SK-N-SH (cell line): ENCODE measurements at regions not wholly inside any gene's neighbourhood (a gene's known extent, or its start where the extent isn't known, plus 50 kb on each side); places are given as distances from the start of the nearest gene placed in this dataset.

Experiments used
- CTCF ChIA-PET: fragments of 300-600, 350-600 bp; formaldehyde crosslinking; extraction: SDS; loops from one replicate; lab custom pipeline; 2021; lab: Yijun Ruan, JAX
- POLR2A ChIA-PET: fragments of 350-600 bp; sonication (Branson Sonifier 250); formaldehyde crosslinking; extraction: SDS; loops from one replicate; lab custom pipeline; 2020; ENCODE audit warnings: antibody characterized with exemption, inconsistent platforms; lab: Yijun Ruan, JAX
- DNase-seq: peaks from one replicate; pipeline ENCODE4 v3.0.0; 2012
- H2AFZ ChIP-seq: fragments of 200-600 bp; sonication (generic); 2 replicates; pipeline ENCODE4 v1.8.1; 2016; ENCODE audit warnings: antibody characterized with exemption, mild to moderate bottlenecking, low read depth
- H3F3A ChIP-seq: fragments of 200-600 bp; sonication (generic); replicated peaks from 2 replicates; pipeline ENCODE3; 2016; ENCODE audit warnings: antibody characterized with exemption, mild to moderate bottlenecking; ENCODE audit not compliant: insufficient read depth
- H3K27ac ChIP-seq, 2 experiments: fragments of 200-500 bp in 1 of 2; fragments of 200-600 bp in 1 of 2; sonication (Bioruptor generic) in 1 of 2; sonication (generic), shearing (Covaris generic) in 1 of 2; 2 replicates each; pipeline versions ENCODE4 v1.5.1 to v1.6.1; 2014 to 2016; ENCODE audit warnings: low read depth in 2 of 2, inconsistent platforms in 1 of 2, low read length in 1 of 2, mild to moderate bottlenecking in 1 of 2, mixed read lengths in 1 of 2
- H3K27me3 ChIP-seq: fragments of 200-600 bp; sonication (generic), shearing (Covaris generic); 2 replicates; pipeline ENCODE4 v1.6.1; 2016; ENCODE audit warnings: mixed run types; ENCODE audit not compliant: insufficient read depth
- H3K36me3 ChIP-seq, 2 experiments: fragments of 200-500 bp in 1 of 2; fragments of 200-600 bp in 1 of 2; sonication (Bioruptor generic) in 1 of 2; sonication (generic) in 1 of 2; replicated peaks in 1 of 2; 2 replicates each; pipeline versions ENCODE3 to v1.5.1; 2014 to 2016; ENCODE audit warnings: low read length in 1 of 2, mild to moderate bottlenecking in 1 of 2; ENCODE audit not compliant: insufficient read depth in 2 of 2, control insufficient read depth in 1 of 2
- H3K4me1 ChIP-seq, 2 experiments: fragments of 200-500 bp in 1 of 2; fragments of 200-600 bp in 1 of 2; sonication (Bioruptor generic) in 1 of 2; sonication (generic), shearing (Covaris generic) in 1 of 2; 2 replicates each; pipeline versions ENCODE4 v1.5.1 to v1.6.1; 2014 to 2016; ENCODE audit warnings: low read depth in 1 of 2, low read length in 1 of 2, mixed run types in 1 of 2; ENCODE audit not compliant: insufficient read depth in 2 of 2, control insufficient read depth in 1 of 2
- H3K4me2 ChIP-seq: fragments of 200-600 bp; sonication (generic), shearing (Covaris generic); 2 replicates; pipeline ENCODE4 v1.6.1; 2017; ENCODE audit warnings: mixed run types
- H3K4me3 ChIP-seq, 2 experiments: fragments of 200-500 bp in 1 of 2; fragments of 200-600 bp in 1 of 2; sonication (Bioruptor generic) in 1 of 2; sonication (generic), shearing (Covaris generic) in 1 of 2; 2 replicates each; pipeline versions ENCODE4 v1.5.1 to v1.8.1; 2014 to 2016; ENCODE audit warnings: low read depth in 2 of 2, inconsistent platforms in 1 of 2, low read length in 1 of 2, mild to moderate bottlenecking in 1 of 2, mixed read lengths in 1 of 2, moderate library complexity in 1 of 2
- H3K79me2 ChIP-seq: fragments of 200-600 bp; sonication (generic); 2 replicates; pipeline ENCODE4 v1.8.1; 2017; ENCODE audit warnings: mild to moderate bottlenecking; ENCODE audit not compliant: insufficient read depth
- H3K9ac ChIP-seq: fragments of 200-600 bp; sonication (generic); 2 replicates; pipeline ENCODE4 v1.6.1; 2017; ENCODE audit warnings: mixed run types
- H3K9me2 ChIP-seq: fragments of 200-600 bp; sonication (generic); 2 replicates; pipeline ENCODE4 v1.6.1; 2017; ENCODE audit warnings: mixed run types
- H3K9me3 ChIP-seq: fragments of 200-600 bp; sonication (generic); 2 replicates; pipeline ENCODE4 v1.6.1; 2017; ENCODE audit warnings: mixed run types, mild to moderate bottlenecking, moderate library complexity
- H4K20me1 ChIP-seq: fragments of 200-600 bp; sonication (generic); 2 replicates; pipeline ENCODE4 v1.6.1; 2017; ENCODE audit warnings: mild to moderate bottlenecking, mixed run types; ENCODE audit not compliant: insufficient read depth
- CHD2 ChIP-seq: fragments of 150-350 bp; IDR thresholded peaks from 2 replicates; pipeline ENCODE4 v1.6.1; 2018; ENCODE audit warnings: low read length; ENCODE audit not compliant: partially characterized antibody
- CTCF ChIP-seq: fragments of 200-600 bp; sonication (generic); IDR thresholded peaks from 2 replicates; pipeline ENCODE4 v1.6.1; 2017; ENCODE audit warnings: antibody characterized with exemption, mild to moderate bottlenecking, moderate library complexity
- EP300 ChIP-seq, 2 experiments: IDR thresholded peaks; 2 replicates each; pipeline versions ENCODE4 v1.4.0 to v1.6.1; 2012; ENCODE audit warnings: borderline replicate concordance in 1 of 2, low read depth in 1 of 2, low read length in 1 of 2
- FOSL2 ChIP-seq: IDR thresholded peaks from 2 replicates; pipeline ENCODE4 v1.4.0; 2012; ENCODE audit warnings: low read depth, mild to moderate bottlenecking, moderate library complexity, borderline replicate concordance
- FOXM1 ChIP-seq: IDR thresholded peaks from 2 replicates; pipeline ENCODE4 v1.4.0; 2012; ENCODE audit warnings: low read depth, mild to moderate bottlenecking
- GABPA ChIP-seq: IDR thresholded peaks from 2 replicates; pipeline ENCODE4 v1.4.0; 2012; ENCODE audit warnings: low read depth, mild to moderate bottlenecking
- GATA2 ChIP-seq: sonication (generic); formaldehyde crosslinking; IDR thresholded peaks from 2 replicates; pipeline ENCODE4 v1.5.0; 2020; ENCODE audit warnings: mild to moderate bottlenecking, missing genetic modification reagents
- IRF3 ChIP-seq: fragments of 150-350 bp; IDR thresholded peaks from 2 replicates; pipeline ENCODE4 v1.6.1; 2016; ENCODE audit warnings: mild to moderate bottlenecking, low read depth, low read length
- JUND ChIP-seq: IDR thresholded peaks from 2 replicates; pipeline ENCODE4 v1.4.0; 2012
- MEF2A ChIP-seq: IDR thresholded peaks from 2 replicates; pipeline ENCODE4 v1.4.0; 2012; ENCODE audit warnings: low read depth, borderline replicate concordance
- NFIC ChIP-seq: IDR thresholded peaks from 2 replicates; pipeline ENCODE4 v1.4.0; 2012; ENCODE audit warnings: borderline replicate concordance
- NRF1 ChIP-seq: IDR thresholded peaks from 2 replicates; pipeline ENCODE4 v1.6.1; 2012; ENCODE audit warnings: low read depth, mild to moderate bottlenecking, low read length
- PBX3 ChIP-seq: IDR thresholded peaks from 2 replicates; pipeline ENCODE4; 2012
- POLR2AphosphoS5 ChIP-seq: IDR thresholded peaks from 2 replicates; pipeline ENCODE4 v1.6.1; 2012; ENCODE audit warnings: low read depth, low read length
- RAD21 ChIP-seq: IDR thresholded peaks from 2 replicates; pipeline ENCODE4 v1.6.1; 2012; ENCODE audit warnings: mild to moderate bottlenecking, low read length
- RXRA ChIP-seq: IDR thresholded peaks from 2 replicates; pipeline ENCODE4 v1.4.0; 2012; ENCODE audit warnings: low read depth, mild to moderate bottlenecking, borderline replicate concordance
- SIN3A ChIP-seq: IDR thresholded peaks from 2 replicates; pipeline ENCODE4 v1.6.1; 2012; ENCODE audit warnings: low read depth, mild to moderate bottlenecking, low read length, moderate library complexity, borderline replicate concordance
- TAF1 ChIP-seq: IDR thresholded peaks from 2 replicates; pipeline ENCODE4 v1.6.1; 2012; ENCODE audit warnings: low read depth, mild to moderate bottlenecking, low read length, moderate library complexity, borderline replicate concordance
- TCF12 ChIP-seq: IDR thresholded peaks from 2 replicates; pipeline ENCODE4 v1.4.0; 2012
- TEAD4 ChIP-seq: IDR thresholded peaks from 2 replicates; pipeline ENCODE4 v1.4.0; 2012; ENCODE audit warnings: mild to moderate bottlenecking, borderline replicate concordance; ENCODE audit not compliant: insufficient read depth
- YY1 ChIP-seq: IDR thresholded peaks from 2 replicates; pipeline ENCODE4 v1.4.0; 2012; ENCODE audit warnings: low read depth, mild to moderate bottlenecking
- ZBTB33 ChIP-seq: IDR thresholded peaks from 2 replicates; pipeline ENCODE4 v1.4.0; 2012; ENCODE audit warnings: low read depth, borderline replicate concordance
- WGBS: methylation state at CpG from one replicate; pipeline ENCODE4 v1.1.6; 2017; ENCODE audit warnings: low lambda C conversion rate; 5-methylcytosine and 5-hydroxymethylcytosine counted together
- TF ChIP-seq, protein P1 (sequence below): IDR thresholded peaks from 2 replicates; pipeline ENCODE4 v1.4.0; 2012; ENCODE audit warnings: low read depth, borderline replicate concordance

- POLR2A ChIA-PET = no interaction called here
- no peaks in the 10 kb centered on the region for H4K20me1 ChIP-seq
- no peaks in the 10 kb centered on the region for H3K36me3 ChIP-seq
- peak overlapping the region; percentile 40; the same call in 1 of the 2 replicates for H3K4me2 ChIP-seq
- WGBS = 8% methylated on average over 3 of the region's 3 CpGs
- H3F3A ChIP-seq = peaks cover 12% of the 10 kb centered on the region
- H3K4me1 ChIP-seq = peaks cover 0 to 7% of the 10 kb centered on the region in 2 experiments; a peak in 1 of 4 replicates
- no peaks in the 10 kb centered on the region for H3K27me3 ChIP-seq
- no peak for DNase-seq
- H3K79me2 ChIP-seq = no peaks in the 10 kb centered on the region
- H2AFZ ChIP-seq = 0 out of 2 replicates have a peak overlapping the region, but pooled peaks have one; percentile 13
- no peaks in the 10 kb centered on the region for H3K9me2 ChIP-seq
- CTCF ChIA-PET = no interaction called here
- no peaks in the 10 kb centered on the region for H3K9me3 ChIP-seq
- H3K9ac ChIP-seq = peak overlapping the region; percentile 42; the same call in 1 of the 2 replicates
- no peak overlapping the region for H3K4me3 ChIP-seq
- H3K27ac ChIP-seq = peak overlapping the region; percentile 68 to 78; a peak in 3 of 4 replicates
- TF ChIP-seq TCF12 = peak; percentile 96
- no peak for TF ChIP-seq IRF3
- no peak for TF ChIP-seq TAF1
- peak; percentile 91 for TF ChIP-seq FOXM1
- TF ChIP-seq, protein P1, sequence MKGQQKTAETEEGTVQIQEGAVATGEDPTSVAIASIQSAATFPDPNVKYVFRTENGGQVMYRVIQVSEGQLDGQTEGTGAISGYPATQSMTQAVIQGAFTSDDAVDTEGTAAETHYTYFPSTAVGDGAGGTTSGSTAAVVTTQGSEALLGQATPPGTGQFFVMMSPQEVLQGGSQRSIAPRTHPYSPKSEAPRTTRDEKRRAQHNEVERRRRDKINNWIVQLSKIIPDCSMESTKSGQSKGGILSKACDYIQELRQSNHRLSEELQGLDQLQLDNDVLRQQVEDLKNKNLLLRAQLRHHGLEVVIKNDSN = no peak
- TF ChIP-seq NFIC = peak; percentile 75
- TF ChIP-seq YY1 = no peak
- no peak for TF ChIP-seq RAD21
- peak; percentile 41 to 98; a peak in 2 of 4 replicates for TF ChIP-seq EP300 (IDR thresholded peaks at IDR 0.05; ENCODE audit: borderline replicate concordance in 1 of 2, low read depth in 1 of 2, low read length in 1 of 2)
- no peak for TF ChIP-seq GABPA
- TF ChIP-seq GATA2 (CRISPR knock-in tag) = no peak
- peak; percentile 88 for TF ChIP-seq FOSL2
- TF ChIP-seq JUND = peak; percentile 92
- TF ChIP-seq PBX3 = peak; percentile 94
- no peak for TF ChIP-seq NRF1
- TF ChIP-seq RXRA = peak; percentile 78
- no peak for TF ChIP-seq SIN3A
- peak; percentile 66; the same call in 1 of the 2 replicates for TF ChIP-seq POLR2AphosphoS5
- TF ChIP-seq CTCF = no peak
- peak; percentile 91 for TF ChIP-seq TEAD4
- no peak for TF ChIP-seq CHD2
- peak; percentile 70; the same call in 1 of the 2 replicates for TF ChIP-seq ZBTB33
- TF ChIP-seq MEF2A = no peak; the same call in 1 of the 2 replicates
These were observed 137.9 kb downstream of the FAM114A2 start for GRCh38 chr5:153900703-153901395.
